ENCODE measurements at regions not wholly inside any gene's neighbourhood (a gene's known extent, or its start where the extent isn't known, plus 50 kb on each side); places are given as distances from the start of the nearest gene placed in this dataset.

DNA sequence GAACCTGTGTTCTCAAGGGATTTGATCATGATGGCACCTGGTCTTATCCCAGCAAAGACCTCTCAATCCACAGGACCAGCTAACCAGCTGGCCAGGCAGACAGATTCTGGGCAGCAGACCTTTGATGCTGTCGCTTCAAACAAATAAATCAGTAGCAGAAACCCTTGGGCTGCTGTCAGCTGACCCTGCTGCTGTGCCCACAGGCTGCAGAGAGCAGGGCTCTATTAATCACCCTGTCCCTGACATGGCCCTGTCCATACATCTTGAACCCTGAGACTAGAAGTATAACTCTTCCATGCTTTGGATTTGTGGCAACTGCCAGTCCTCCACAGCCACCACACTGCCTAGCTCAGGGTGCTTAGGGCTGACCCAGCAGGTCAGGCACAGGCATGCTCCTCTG lies 244.1 kb upstream of the PODXL start:
- H3K9ac ChIP-seq (ENCODE audit: low read length in 5 of 5): no peak overlapping the region
- H3K36me3 ChIP-seq (ENCODE audit: control insufficient read depth in 5 of 5, insufficient read depth in 5 of 5, low read length in 5 of 5): no peaks in the 10 kb centered on the region
- H3K27me3 ChIP-seq (ENCODE audit: control insufficient read depth in 5 of 5, insufficient read depth in 4 of 5, low read length in 5 of 5): peaks cover 0 to 7% (median 0%) of the 10 kb centered on the region in 5 donors
- H3K9me3 ChIP-seq (ENCODE audit: control insufficient read depth in 5 of 5, low read length in 5 of 5): no peaks in the 10 kb centered on the region
- H3K4me3 ChIP-seq (ENCODE audit: low read depth in 1 of 5, low read length in 5 of 5): no peak overlapping the region
- H3K4me1 ChIP-seq (ENCODE audit: control insufficient read depth in 5 of 5, insufficient read depth in 5 of 5, low read length in 5 of 5): no peaks in the 10 kb centered on the region
- H3K27ac ChIP-seq (ENCODE audit: low read depth, low read length): no peak overlapping the region

DNA sequence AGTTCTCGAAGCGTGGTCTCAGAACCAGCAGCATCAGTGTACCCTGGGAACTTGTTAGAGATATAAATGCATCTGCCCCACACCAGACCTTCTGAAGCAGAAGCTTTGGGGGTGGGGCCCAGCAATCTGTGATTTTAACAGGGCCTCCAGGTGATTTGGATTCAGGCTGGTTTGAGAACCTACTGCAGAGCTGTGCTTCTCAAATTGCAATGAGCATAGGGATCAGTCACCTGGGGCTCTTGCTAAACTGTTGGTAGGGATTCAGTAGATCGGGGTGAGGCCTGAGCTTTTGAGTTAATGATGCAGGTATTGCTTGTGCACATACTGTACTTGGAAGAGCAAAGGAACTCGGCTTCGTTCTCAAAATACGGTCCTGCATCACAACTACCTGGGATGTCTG lies 243.6 kb upstream of the PODXL start:
- H3K36me3 ChIP-seq (ENCODE audit: control insufficient read depth in 5 of 5, insufficient read depth in 5 of 5, low read length in 5 of 5): no peaks in the 10 kb centered on the region
- H3K27ac ChIP-seq (ENCODE audit: low read depth, low read length): no peak overlapping the region
- H3K9me3 ChIP-seq (ENCODE audit: control insufficient read depth in 5 of 5, low read length in 5 of 5): no peaks in the 10 kb centered on the region
- H3K4me3 ChIP-seq (ENCODE audit: low read depth in 1 of 5, low read length in 5 of 5): no peak overlapping the region
- peaks cover 0 to 7% (median 0%) of the 10 kb centered on the region in 5 donors for H3K27me3 ChIP-seq (ENCODE audit: control insufficient read depth in 5 of 5, insufficient read depth in 4 of 5, low read length in 5 of 5)
- H3K9ac ChIP-seq (ENCODE audit: low read length in 5 of 5): no peak overlapping the region
- H3K4me1 ChIP-seq (ENCODE audit: control insufficient read depth in 5 of 5, insufficient read depth in 5 of 5, low read length in 5 of 5): no peaks in the 10 kb centered on the region

DNA sequence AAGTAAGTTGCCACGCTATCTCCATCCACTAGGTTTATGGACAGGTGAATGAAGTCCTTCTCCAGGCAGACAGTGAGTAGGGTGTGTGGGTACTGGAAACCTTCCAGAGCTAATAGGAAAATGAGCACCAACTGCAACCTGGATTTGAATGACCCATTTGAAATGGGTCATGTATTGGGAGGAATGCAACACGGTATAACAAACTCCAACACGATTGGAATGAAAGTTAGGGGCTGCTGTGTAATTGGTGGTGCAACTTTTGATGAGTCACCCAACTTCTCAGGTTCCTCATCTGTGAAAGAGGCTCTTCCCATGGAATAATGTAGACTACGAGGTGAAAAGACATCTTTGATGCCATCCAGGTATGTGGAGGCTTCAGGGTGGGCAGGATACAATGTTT lies 241.4 kb upstream of the PODXL start:
- Histone ChIP-seq H3K9me3 (ENCODE audit: control insufficient read depth in 5 of 5, low read length in 5 of 5) (no peaks in the 10 kb centered on the region), H3K27ac (ENCODE audit: low read depth, low read length) (no peak overlapping the region), H3K4me3 (ENCODE audit: low read depth in 1 of 5, low read length in 5 of 5) (no peak overlapping the region), H3K4me1 (ENCODE audit: control insufficient read depth in 5 of 5, insufficient read depth in 5 of 5, low read length in 5 of 5) (no peaks in the 10 kb centered on the region), H3K9ac (ENCODE audit: low read length in 5 of 5) (no peak overlapping the region), H3K36me3 (ENCODE audit: control insufficient read depth in 5 of 5, insufficient read depth in 5 of 5, low read length in 5 of 5) (no peaks in the 10 kb centered on the region), H3K27me3 (ENCODE audit: control insufficient read depth in 5 of 5, insufficient read depth in 4 of 5, low read length in 5 of 5) (peaks cover 0 to 7% (median 0%) of the 10 kb centered on the region in 5 donors)

DNA sequence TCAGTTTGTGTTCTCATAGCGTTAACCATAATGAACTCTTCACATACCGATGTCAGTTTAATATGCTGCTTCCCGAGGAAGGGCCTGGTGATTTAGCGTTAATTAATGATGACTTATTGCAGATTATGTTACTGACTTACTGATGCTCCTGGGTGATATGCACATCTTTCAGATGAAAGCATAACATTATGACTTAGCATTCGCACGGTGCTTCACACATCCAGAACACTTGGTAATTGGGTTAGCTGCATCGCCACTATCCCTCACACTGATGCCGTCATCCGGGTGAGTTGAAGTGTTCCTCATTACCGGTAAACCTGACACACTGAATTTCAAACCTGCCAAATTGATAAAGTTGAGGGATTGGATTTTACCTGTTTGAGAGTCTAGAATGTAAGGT lies 239.0 kb upstream of the PODXL start:
- Histone ChIP-seq H3K4me3 (ENCODE audit: low read depth in 1 of 5, low read length in 5 of 5) (no peak overlapping the region), H3K4me1 (ENCODE audit: control insufficient read depth in 5 of 5, insufficient read depth in 5 of 5, low read length in 5 of 5) (no peaks in the 10 kb centered on the region), H3K27ac (ENCODE audit: low read depth, low read length) (no peak overlapping the region), H3K9ac (ENCODE audit: low read length in 5 of 5) (no peak overlapping the region), H3K36me3 (ENCODE audit: control insufficient read depth in 5 of 5, insufficient read depth in 5 of 5, low read length in 5 of 5) (no peaks in the 10 kb centered on the region), H3K27me3 (ENCODE audit: control insufficient read depth in 5 of 5, insufficient read depth in 4 of 5, low read length in 5 of 5) (no peaks in the 10 kb centered on the region), H3K9me3 (ENCODE audit: control insufficient read depth in 5 of 5, low read length in 5 of 5) (no peaks in the 10 kb centered on the region)

DNA sequence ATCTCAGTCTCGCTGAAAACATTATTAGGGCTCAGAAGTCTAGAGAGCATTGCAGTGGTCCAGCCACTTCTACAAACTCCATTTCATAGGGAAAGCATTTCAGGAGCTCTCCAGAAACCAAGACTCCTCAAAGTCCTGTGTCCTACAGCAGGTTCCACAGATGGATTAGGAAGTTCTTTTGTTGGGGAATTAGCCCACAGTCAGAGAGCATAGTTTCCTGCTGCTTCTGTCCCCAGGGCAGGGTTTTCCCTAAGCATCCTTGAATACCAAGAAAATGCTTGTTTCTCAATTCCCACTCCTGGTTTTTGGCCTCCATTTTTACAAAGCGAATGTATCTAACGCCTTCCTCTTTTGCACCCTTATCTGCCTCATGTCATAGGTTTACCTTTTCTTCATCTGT lies 235.9 kb upstream of the PODXL start:
- no peaks in the 10 kb centered on the region for H3K9me3 ChIP-seq (ENCODE audit: control insufficient read depth in 5 of 5, low read length in 5 of 5)
- H3K27me3 ChIP-seq (ENCODE audit: control insufficient read depth in 5 of 5, insufficient read depth in 4 of 5, low read length in 5 of 5): no peaks in the 10 kb centered on the region
- H3K27ac ChIP-seq (ENCODE audit: low read depth, low read length): no peak overlapping the region
- no peaks in the 10 kb centered on the region for H3K36me3 ChIP-seq (ENCODE audit: control insufficient read depth in 5 of 5, insufficient read depth in 5 of 5, low read length in 5 of 5)
- H3K9ac ChIP-seq (ENCODE audit: low read length in 5 of 5): no peak overlapping the region
- no peak overlapping the region for H3K4me3 ChIP-seq (ENCODE audit: low read depth in 1 of 5, low read length in 5 of 5)
- H3K4me1 ChIP-seq (ENCODE audit: control insufficient read depth in 5 of 5, insufficient read depth in 5 of 5, low read length in 5 of 5): no peaks in the 10 kb centered on the region

DNA sequence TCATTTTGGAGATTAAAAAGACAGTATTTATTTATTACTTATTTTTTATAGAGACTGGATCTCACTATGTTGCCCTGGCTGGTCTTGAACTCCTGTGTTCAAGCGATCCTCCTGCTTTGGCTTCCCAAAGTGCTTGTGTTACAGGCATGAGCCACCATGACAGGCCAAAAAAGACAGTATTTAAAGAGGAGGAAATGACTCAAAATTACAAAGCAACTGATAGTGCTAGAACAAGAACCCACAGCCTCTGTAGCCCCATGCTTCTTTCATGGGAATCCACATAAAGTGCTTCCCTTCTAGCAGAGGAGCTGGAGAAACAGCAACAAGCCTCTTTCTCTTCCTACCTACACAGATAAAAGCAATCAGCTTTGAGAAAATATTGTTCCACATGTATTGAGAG lies 230.7 kb upstream of the PODXL start:
- Histone ChIP-seq H3K27ac (ENCODE audit: low read depth, low read length) (no peak overlapping the region), H3K4me3 (ENCODE audit: low read depth in 1 of 5, low read length in 5 of 5) (no peak overlapping the region), H3K9me3 (ENCODE audit: control insufficient read depth in 5 of 5, low read length in 5 of 5) (peaks cover 0 to 3% (median 0%) of the 10 kb centered on the region in 5 donors), H3K4me1 (ENCODE audit: control insufficient read depth in 5 of 5, insufficient read depth in 5 of 5, low read length in 5 of 5) (no peaks in the 10 kb centered on the region), H3K36me3 (ENCODE audit: control insufficient read depth in 5 of 5, insufficient read depth in 5 of 5, low read length in 5 of 5) (no peaks in the 10 kb centered on the region), H3K27me3 (ENCODE audit: control insufficient read depth in 5 of 5, insufficient read depth in 4 of 5, low read length in 5 of 5) (peaks cover 0 to 2% (median 0%) of the 10 kb centered on the region in 5 donors), H3K9ac (ENCODE audit: low read length in 5 of 5) (no peak overlapping the region)

DNA sequence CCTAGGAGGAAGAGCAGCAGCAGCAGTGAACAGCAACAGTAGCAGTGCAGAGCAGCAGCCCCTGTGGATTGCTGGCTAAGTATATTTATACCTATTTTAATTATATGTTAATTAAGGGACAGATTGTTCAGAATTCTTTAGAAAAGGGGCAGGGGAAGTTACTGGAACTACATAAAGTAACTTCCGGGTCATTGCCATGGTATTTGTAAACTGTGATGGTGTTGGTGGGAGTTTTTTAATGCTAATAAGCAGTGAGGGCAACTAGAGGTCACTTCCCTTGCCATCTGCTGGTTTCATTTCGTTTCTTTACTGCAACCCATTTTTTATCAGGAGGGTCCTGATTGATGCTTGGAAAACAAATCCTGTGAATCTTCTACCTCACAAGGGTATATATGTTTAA lies 229.8 kb upstream of the PODXL start:
- H3K4me3 ChIP-seq (ENCODE audit: low read depth in 1 of 5, low read length in 5 of 5): no peak overlapping the region
- H3K36me3 ChIP-seq (ENCODE audit: control insufficient read depth in 5 of 5, insufficient read depth in 5 of 5, low read length in 5 of 5): no peaks in the 10 kb centered on the region
- peaks cover 0 to 6% (median 5%) of the 10 kb centered on the region in 5 donors for H3K27me3 ChIP-seq (ENCODE audit: control insufficient read depth in 5 of 5, insufficient read depth in 4 of 5, low read length in 5 of 5)
- H3K9ac ChIP-seq (ENCODE audit: low read length in 5 of 5): no peak overlapping the region
- H3K9me3 ChIP-seq (ENCODE audit: control insufficient read depth in 5 of 5, low read length in 5 of 5): peaks cover 0 to 3% (median 0%) of the 10 kb centered on the region in 5 donors
- H3K4me1 ChIP-seq (ENCODE audit: control insufficient read depth in 5 of 5, insufficient read depth in 5 of 5, low read length in 5 of 5): no peaks in the 10 kb centered on the region
- no peak overlapping the region for H3K27ac ChIP-seq (ENCODE audit: low read depth, low read length)

DNA sequence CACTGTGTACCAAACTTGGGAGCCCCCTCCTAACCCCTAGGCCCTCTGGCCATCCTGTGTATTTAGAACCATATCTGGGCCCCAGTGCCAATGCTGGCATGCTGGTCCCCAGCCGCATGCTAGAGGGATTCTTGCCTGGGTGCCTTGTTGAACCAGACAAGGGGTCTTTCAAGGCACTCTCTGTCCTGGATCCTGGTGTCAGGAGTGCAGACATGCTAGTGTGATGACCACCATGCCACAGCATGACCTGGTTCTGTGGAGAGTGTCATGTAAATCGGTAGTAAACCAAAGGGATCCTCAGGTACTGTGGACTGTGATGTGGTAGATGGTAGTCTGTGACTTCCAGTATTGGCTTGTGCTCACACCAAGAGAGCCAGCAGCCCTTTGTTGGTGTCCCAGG lies 222.2 kb upstream of the PODXL start:
- no peak overlapping the region for H3K27ac ChIP-seq (ENCODE audit: low read depth, low read length)
- H3K36me3 ChIP-seq (ENCODE audit: control insufficient read depth in 5 of 5, insufficient read depth in 5 of 5, low read length in 5 of 5): no peaks in the 10 kb centered on the region
- no peaks in the 10 kb centered on the region for H3K4me1 ChIP-seq (ENCODE audit: control insufficient read depth in 5 of 5, insufficient read depth in 5 of 5, low read length in 5 of 5)
- no peak overlapping the region for H3K4me3 ChIP-seq (ENCODE audit: low read depth in 1 of 5, low read length in 5 of 5)
- no peaks in the 10 kb centered on the region for H3K9me3 ChIP-seq (ENCODE audit: control insufficient read depth in 5 of 5, low read length in 5 of 5)
- peaks cover 0 to 5% (median 4%) of the 10 kb centered on the region in 5 donors for H3K27me3 ChIP-seq (ENCODE audit: control insufficient read depth in 5 of 5, insufficient read depth in 4 of 5, low read length in 5 of 5)
- H3K9ac ChIP-seq (ENCODE audit: low read length in 5 of 5): no peak overlapping the region

DNA sequence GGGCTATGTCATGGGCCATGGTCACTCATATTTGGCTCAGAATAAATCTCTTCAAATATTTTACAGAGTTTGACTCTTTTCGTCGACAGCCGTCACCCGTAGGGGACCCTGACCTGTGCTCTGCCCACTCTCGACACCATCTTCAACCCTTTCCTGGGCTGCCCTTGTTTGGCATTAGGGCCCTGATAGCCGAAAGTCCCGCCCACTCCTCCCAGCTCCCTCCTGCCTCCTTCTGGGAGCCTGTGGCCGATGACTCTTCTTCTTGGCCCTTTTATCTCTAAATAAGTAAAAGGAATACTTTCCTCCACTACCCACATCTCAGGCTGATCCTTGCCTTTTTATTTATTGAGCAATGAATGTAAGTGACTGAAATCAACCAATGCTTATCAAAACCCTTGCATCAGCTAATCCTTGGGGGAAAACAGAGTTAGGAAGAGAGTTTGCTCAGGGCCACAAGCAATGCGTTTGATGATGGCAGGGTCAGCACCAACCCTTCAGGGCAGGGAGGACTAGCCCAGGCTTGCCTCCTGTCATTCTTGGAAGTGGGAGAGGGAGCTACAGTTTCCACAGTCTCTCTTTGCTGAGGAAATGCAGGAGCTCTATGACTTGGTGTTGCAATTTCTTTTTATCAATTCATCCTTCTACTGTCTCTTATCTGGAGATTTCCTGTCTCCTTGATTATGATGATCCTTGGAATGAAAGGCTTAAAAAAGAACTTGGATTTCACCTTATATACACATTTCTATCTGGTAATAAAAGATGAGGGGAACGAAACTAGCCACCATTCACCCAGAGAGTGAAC lies 218.2 kb upstream of the PODXL start:
- no peaks in the 10 kb centered on the region for H3K9me3 ChIP-seq (ENCODE audit: control insufficient read depth in 5 of 5, low read length in 5 of 5)
- H3K27ac ChIP-seq (ENCODE audit: low read depth, low read length): no peak overlapping the region
- H3K9ac ChIP-seq (ENCODE audit: low read length in 5 of 5): no peak overlapping the region
- no peaks in the 10 kb centered on the region for H3K27me3 ChIP-seq (ENCODE audit: control insufficient read depth in 5 of 5, insufficient read depth in 4 of 5, low read length in 5 of 5)
- H3K4me3 ChIP-seq (ENCODE audit: low read depth in 1 of 5, low read length in 5 of 5): no peak overlapping the region
- no peaks in the 10 kb centered on the region for H3K4me1 ChIP-seq (ENCODE audit: control insufficient read depth in 5 of 5, insufficient read depth in 5 of 5, low read length in 5 of 5)
- H3K36me3 ChIP-seq (ENCODE audit: control insufficient read depth in 5 of 5, insufficient read depth in 5 of 5, low read length in 5 of 5): no peaks in the 10 kb centered on the region

DNA sequence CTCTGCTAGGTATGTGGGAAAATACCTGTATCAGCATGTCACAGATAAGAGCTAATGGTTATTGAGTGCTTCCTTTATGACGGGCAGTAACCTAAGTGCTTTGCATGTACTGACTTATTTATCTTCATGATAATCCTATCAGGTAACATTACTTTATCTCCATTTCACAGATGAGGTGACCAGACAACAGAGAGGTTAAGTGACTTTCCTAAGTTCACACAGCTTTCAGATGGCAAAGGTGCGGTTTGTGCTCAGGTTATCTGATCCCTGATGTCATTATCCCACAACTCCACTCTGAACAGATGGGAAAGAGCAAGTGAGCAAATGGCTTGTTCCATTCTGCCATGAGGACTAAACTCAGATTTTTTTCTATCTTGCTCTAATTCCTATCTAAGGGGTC lies 217.0 kb upstream of the PODXL start:
- Histone ChIP-seq H3K36me3 (ENCODE audit: control insufficient read depth in 5 of 5, insufficient read depth in 5 of 5, low read length in 5 of 5) (no peaks in the 10 kb centered on the region), H3K4me3 (ENCODE audit: low read depth in 1 of 5, low read length in 5 of 5) (no peak overlapping the region), H3K4me1 (ENCODE audit: control insufficient read depth in 5 of 5, insufficient read depth in 5 of 5, low read length in 5 of 5) (no peaks in the 10 kb centered on the region), H3K9ac (ENCODE audit: low read length in 5 of 5) (no peak overlapping the region), H3K27me3 (ENCODE audit: control insufficient read depth in 5 of 5, insufficient read depth in 4 of 5, low read length in 5 of 5) (peaks cover 0 to 3% (median 0%) of the 10 kb centered on the region in 5 donors), H3K9me3 (ENCODE audit: control insufficient read depth in 5 of 5, low read length in 5 of 5) (no peaks in the 10 kb centered on the region), H3K27ac (ENCODE audit: low read depth, low read length) (no peak overlapping the region)

All from subcutaneous abdominal adipose tissue (tissue), 5 donors.